Activated naive CD8-positive, alpha-beta T cell (primary cell): ENCODE measurements at regions not wholly inside any gene's neighbourhood (a gene's known extent, or its start where the extent isn't known, plus 50 kb on each side); places are given as distances from the start of the nearest gene placed in this dataset.
A peak's percentile ranks its signal among the peaks of the same experiment; 100 is the strongest.

Source experiments
- H3K27ac Mint-ChIP-seq: one replicate; pipeline ENCODE4 v1.8.0; 2021; ENCODE audit warnings: mixed read lengths
- H3K27me3 Mint-ChIP-seq: one replicate; pipeline ENCODE4 v1.8.0; 2021; ENCODE audit warnings: mixed read lengths
- H3K36me3 Mint-ChIP-seq: one replicate; pipeline ENCODE4 v1.8.0; 2021; ENCODE audit warnings: mixed read lengths
- H3K4me1 Mint-ChIP-seq: one replicate; pipeline ENCODE4 v1.8.0; 2021; ENCODE audit warnings: low read depth, mixed read lengths
- H3K4me3 Mint-ChIP-seq: one replicate; pipeline ENCODE4 v1.8.0; 2021; ENCODE audit warnings: mild to moderate bottlenecking, mixed read lengths
- H3K9me3 Mint-ChIP-seq: one replicate; pipeline ENCODE4 v1.8.0; 2021; ENCODE audit warnings: low read depth, mixed read lengths

DNA sequence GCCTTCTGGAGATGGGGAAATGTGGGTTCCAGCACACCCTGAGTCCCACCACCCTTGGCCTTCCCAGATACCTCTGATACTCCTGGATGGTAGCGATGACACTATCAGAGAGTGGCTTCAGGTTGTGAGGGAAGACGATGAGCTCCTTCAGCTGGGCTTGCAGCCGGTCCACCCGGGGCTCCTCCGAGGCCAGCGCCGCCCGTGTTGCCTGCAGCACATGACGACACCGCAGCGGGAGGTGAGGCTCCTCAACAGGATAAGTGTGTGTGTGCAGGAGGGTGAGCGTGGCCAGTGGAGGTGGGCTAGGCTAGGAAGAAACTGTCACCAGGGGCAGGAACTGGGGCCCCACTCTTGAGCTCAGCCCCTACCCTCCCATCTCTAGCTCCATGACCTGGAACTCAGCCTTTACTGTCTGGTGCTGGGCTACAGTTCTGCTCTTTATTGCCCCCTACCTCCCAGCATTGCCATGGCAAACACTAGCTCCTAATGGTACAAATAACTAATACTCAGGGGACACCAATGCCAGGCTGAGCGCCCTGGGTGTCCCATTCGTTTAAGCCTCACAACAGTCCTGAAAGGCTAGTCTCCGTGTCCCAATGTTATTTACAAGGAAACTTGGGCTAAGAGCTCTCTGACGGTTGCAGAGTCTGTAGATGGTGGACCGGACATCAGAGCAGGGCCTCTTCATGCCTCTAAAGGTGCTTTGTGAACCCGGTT, 64.1 kb downstream of the SYNE3 start:
- Mint-ChIP-seq H3K4me1 (no peaks in the 10 kb centered on the region), H3K27me3 (no peaks in the 10 kb centered on the region), H3K9me3 (no peaks in the 10 kb centered on the region), H3K4me3 (no peak overlapping the region), H3K36me3 (peaks cover 9% of the 10 kb centered on the region), H3K27ac (no peak overlapping the region)

DNA sequence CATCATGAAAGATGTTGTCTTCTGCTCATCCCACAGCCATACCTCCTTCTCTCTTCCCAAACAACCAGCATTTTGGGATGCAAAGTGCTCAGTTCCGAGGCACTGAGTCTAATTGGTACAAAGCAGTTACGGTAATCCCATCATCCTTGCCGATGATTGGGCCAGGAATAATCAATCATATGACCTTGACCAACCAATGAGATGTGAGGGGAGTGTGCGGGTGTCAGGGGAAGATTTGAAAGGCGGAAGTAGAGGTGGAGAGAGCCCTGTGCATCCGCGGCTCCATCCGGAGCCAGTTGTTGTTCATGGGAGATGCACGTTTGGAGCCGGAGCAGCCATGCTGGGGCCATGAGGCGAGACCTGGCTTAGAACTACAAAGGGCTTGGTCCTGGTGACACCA, 67.3 kb downstream of the SYNE3 start:
- Mint-ChIP-seq H3K27me3 (no peaks in the 10 kb centered on the region), H3K4me3 (no peak overlapping the region), H3K27ac (no peak overlapping the region), H3K9me3 (no peaks in the 10 kb centered on the region), H3K4me1 (no peaks in the 10 kb centered on the region), H3K36me3 (peaks cover 6% of the 10 kb centered on the region)

DNA sequence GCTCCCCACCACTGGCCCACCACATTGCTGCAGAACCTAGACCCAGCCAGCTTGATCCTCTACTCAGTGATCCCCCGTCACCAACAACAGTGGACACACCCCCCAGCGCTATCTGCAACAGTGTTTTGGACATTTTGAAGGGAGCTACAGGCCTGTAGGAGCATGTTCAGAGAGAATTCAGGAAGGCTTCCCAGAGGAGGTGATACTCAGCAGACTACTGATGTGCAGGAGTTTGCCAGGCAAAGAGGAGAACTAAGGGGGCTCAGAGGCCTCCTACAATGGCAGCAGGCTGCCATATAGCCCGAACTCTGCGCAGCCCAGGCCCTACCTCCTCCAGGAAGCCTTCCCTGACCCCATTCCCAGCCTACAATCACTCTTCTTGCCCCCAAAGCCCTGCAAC, 70.0 kb downstream of the SYNE3 start:
- Mint-ChIP-seq H3K4me1 (peaks cover 4% of the 10 kb centered on the region), H3K9me3 (no peaks in the 10 kb centered on the region), H3K4me3 (no peak overlapping the region), H3K27ac (no peak overlapping the region), H3K27me3 (no peaks in the 10 kb centered on the region), H3K36me3 (peaks cover 9% of the 10 kb centered on the region)

GRCh38 chr14:95445676-95446075, 70.8 kb downstream of the SYNE3 start:
- H3K36me3 Mint-ChIP-seq: peaks cover 9% of the 10 kb centered on the region
- H3K4me1 Mint-ChIP-seq: peaks cover 4% of the 10 kb centered on the region
- H3K4me3 Mint-ChIP-seq: no peak overlapping the region
- no peaks in the 10 kb centered on the region for H3K9me3 Mint-ChIP-seq
- no peak overlapping the region for H3K27ac Mint-ChIP-seq
- H3K27me3 Mint-ChIP-seq: no peaks in the 10 kb centered on the region

- H3K27ac Mint-ChIP-seq: peak overlapping the region; percentile 29
- no peaks in the 10 kb centered on the region for H3K27me3 Mint-ChIP-seq
- H3K4me1 Mint-ChIP-seq: peaks cover 4% of the 10 kb centered on the region
- H3K36me3 Mint-ChIP-seq: peaks cover 8% of the 10 kb centered on the region
- H3K9me3 Mint-ChIP-seq: no peaks in the 10 kb centered on the region
- H3K4me3 Mint-ChIP-seq: no peak overlapping the region
Measured at GRCh38 chr14:95445161-95445560, 71.3 kb downstream of the SYNE3 start.

DNA sequence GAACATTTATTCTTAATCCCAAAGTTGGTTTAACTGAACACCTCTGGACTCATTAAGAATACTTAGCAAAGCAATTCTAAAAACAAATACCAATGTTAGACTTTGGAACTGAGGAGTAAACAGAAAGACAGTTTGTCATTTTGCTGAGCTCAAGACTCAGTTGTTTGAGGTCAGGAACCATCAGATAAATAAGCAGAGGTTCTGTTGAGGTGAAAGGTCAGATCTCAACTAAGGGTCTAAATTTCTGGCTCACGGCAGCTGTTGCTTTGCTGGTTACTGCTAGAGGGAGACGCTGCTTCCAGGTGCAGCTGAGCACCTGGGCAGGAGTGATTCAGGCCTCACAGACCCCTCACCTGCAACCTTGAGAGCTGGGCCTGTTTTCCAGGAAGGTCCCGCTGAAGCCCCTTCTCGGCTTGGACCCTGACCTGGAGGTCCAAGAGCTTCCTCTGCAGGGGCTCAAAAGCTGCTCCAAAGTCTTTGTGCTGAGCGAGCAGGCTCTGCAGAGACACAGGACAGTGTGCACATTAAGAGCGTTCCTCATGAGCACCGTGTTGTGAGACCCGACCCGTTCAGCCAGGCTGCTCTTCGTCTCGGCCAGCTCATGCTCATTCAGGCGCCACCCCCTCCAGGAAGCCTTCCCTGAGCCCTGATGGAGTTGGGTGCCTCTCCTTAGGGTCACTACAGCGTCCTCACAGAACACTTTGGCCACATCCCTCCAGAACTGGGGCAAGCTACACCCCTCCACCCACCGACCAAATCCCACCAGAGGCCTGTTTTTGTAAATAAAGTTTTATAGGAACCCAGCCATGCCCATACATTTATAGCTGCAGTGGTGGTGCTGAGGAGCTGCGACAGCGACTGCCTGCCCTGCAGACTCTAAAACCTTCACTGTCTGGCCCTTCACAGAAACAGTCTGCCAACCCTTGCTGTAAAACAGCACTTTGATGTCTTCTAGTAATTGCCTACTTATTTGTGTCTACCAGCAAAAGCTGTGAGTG, 72.0 kb downstream of the SYNE3 start:
- Mint-ChIP-seq H3K27ac (peak overlapping the region; percentile 22), H3K4me1 (peaks cover 4% of the 10 kb centered on the region), H3K4me3 (no peak overlapping the region), H3K27me3 (no peaks in the 10 kb centered on the region), H3K36me3 (peaks cover 8% of the 10 kb centered on the region), H3K9me3 (no peaks in the 10 kb centered on the region)

GRCh38 chr14:95442633-95443021, 73.8 kb downstream of the SYNE3 start:
- peaks cover 4% of the 10 kb centered on the region for H3K36me3 Mint-ChIP-seq
- peak overlapping the region; percentile 38 for H3K27ac Mint-ChIP-seq
- H3K9me3 Mint-ChIP-seq: no peaks in the 10 kb centered on the region
- no peaks in the 10 kb centered on the region for H3K27me3 Mint-ChIP-seq
- no peak overlapping the region for H3K4me3 Mint-ChIP-seq
- peaks cover 4% of the 10 kb centered on the region for H3K4me1 Mint-ChIP-seq

- H3K36me3 Mint-ChIP-seq: peaks cover 4% of the 10 kb centered on the region
- no peaks in the 10 kb centered on the region for H3K27me3 Mint-ChIP-seq
- H3K9me3 Mint-ChIP-seq: no peaks in the 10 kb centered on the region
Measured at GRCh38 chr14:95442016-95442632, 74.3 kb downstream of the SYNE3 start.

GRCh38 chr14:95440951-95441350, 75.5 kb downstream of the SYNE3 start:
- peaks cover 9% of the 10 kb centered on the region for H3K36me3 Mint-ChIP-seq
- H3K9me3 Mint-ChIP-seq: no peaks in the 10 kb centered on the region
- no peak overlapping the region for H3K27ac Mint-ChIP-seq
- H3K4me3 Mint-ChIP-seq: no peak overlapping the region
- no peaks in the 10 kb centered on the region for H3K27me3 Mint-ChIP-seq
- peaks cover 4% of the 10 kb centered on the region for H3K4me1 Mint-ChIP-seq

More at GRCh38 chr14:95442016-95442632, 74.3 kb downstream of the SYNE3 start:
- Mint-ChIP-seq H3K4me3 (no peak overlapping the region), H3K27ac (no peak overlapping the region), H3K4me1 (peaks cover 4% of the 10 kb centered on the region)

DNA sequence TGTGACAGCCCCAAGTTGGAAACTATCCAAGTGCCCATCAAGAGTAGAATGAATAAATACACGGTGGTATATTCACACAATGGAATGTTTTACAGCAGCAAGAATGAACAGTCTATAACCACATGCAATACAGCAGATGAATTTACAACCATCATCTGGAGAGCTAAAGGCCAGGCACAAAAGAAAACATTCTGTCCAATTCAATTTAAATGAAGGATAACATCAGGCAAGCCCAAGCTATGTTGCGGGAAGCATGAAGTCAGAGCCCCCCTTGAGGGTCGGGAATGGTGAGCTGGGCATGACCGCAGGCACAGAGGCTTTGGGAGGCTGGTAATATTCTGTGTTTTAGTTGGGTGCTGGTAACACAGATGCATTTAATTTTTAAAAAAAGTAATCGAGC, 76.0 kb downstream of the SYNE3 start:
- Mint-ChIP-seq H3K4me3 (no peak overlapping the region), H3K27me3 (no peaks in the 10 kb centered on the region), H3K27ac (no peak overlapping the region), H3K36me3 (peaks cover 13% of the 10 kb centered on the region), H3K9me3 (no peaks in the 10 kb centered on the region), H3K4me1 (peaks cover 4% of the 10 kb centered on the region)

- no peaks in the 10 kb centered on the region for H3K9me3 Mint-ChIP-seq
- peaks cover 17% of the 10 kb centered on the region for H3K36me3 Mint-ChIP-seq
- no peaks in the 10 kb centered on the region for H3K27me3 Mint-ChIP-seq
- no peak overlapping the region for H3K27ac Mint-ChIP-seq
- no peak overlapping the region for H3K4me3 Mint-ChIP-seq
- peaks cover 4% of the 10 kb centered on the region for H3K4me1 Mint-ChIP-seq
Measured at GRCh38 chr14:95439881-95440280, 76.6 kb downstream of the SYNE3 start.

DNA sequence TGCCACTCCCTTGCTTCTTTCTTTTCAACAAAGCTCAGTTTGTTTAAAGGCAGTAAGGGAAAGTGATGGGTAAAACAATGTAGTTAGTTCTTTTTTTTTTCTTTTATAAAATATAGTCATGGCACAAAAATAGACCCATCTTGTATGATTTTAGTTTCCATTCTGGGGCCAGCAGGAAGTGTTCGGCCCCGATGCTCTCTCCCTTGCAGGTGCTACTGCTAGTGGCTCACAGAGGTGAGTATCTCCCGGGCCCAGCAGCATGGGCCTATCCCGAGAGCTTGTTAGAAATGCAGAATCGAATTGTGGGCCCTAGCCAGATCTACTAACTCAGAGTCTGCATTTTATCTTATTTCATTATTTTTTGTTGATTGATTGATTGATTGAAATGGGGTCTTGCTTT, 78.7 kb downstream of the SYNE3 start:
- Mint-ChIP-seq H3K36me3 (peaks cover 16% of the 10 kb centered on the region), H3K27ac (no peak overlapping the region), H3K4me1 (peaks cover 2% of the 10 kb centered on the region), H3K4me3 (no peak overlapping the region), H3K9me3 (no peaks in the 10 kb centered on the region), H3K27me3 (no peaks in the 10 kb centered on the region)

- Mint-ChIP-seq H3K9me3 (no peaks in the 10 kb centered on the region), H3K4me1 (no peaks in the 10 kb centered on the region), H3K4me3 (no peak overlapping the region), H3K27me3 (no peaks in the 10 kb centered on the region), H3K27ac (no peak overlapping the region), H3K36me3 (peaks cover 13% of the 10 kb centered on the region)
Measured at GRCh38 chr14:95436354-95436753, 80.1 kb downstream of the SYNE3 start.

- H3K27ac Mint-ChIP-seq: no peak overlapping the region
- H3K27me3 Mint-ChIP-seq: no peaks in the 10 kb centered on the region
- no peaks in the 10 kb centered on the region for H3K9me3 Mint-ChIP-seq
- no peaks in the 10 kb centered on the region for H3K4me1 Mint-ChIP-seq
- no peak overlapping the region for H3K4me3 Mint-ChIP-seq
- peaks cover 13% of the 10 kb centered on the region for H3K36me3 Mint-ChIP-seq
Measured at GRCh38 chr14:95434121-95434520, 82.3 kb downstream of the SYNE3 start.

DNA sequence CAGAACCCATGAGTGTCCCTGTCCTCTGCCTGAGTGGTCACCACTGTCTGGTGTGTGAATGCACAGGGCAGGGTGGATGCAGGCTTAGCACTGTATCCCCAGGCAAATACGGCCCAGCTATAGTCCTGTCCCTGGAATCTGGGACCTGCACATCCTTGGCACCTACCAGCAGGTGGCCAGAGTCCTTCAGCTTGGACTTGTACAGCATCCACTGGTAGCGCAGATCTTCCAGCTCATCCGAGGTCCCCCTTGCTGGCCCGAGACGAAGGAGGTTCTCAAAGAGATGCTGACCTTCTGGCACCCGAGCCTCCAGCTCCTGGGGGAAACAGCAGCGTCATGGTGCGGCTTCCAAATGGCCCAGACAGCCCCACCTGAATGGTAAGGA, 83.4 kb downstream of the SYNE3 start:
- Mint-ChIP-seq H3K9me3 (no peaks in the 10 kb centered on the region), H3K4me3 (no peak overlapping the region), H3K27me3 (no peaks in the 10 kb centered on the region), H3K27ac (no peak overlapping the region), H3K36me3 (peaks cover 13% of the 10 kb centered on the region), H3K4me1 (no peaks in the 10 kb centered on the region)
